HG03354 (cell line): ENCODE measurements at regions not wholly inside any gene's neighbourhood (a gene's known extent, or its start where the extent isn't known, plus 50 kb on each side); places are given as distances from the start of the nearest gene placed in this dataset.
"Not testable (repeated sequence)": the region's sequence is repeated elsewhere in the genome, so short reads cannot be mapped to it uniquely, and the experiment has no call there.

Experiments used
- ATAC-seq: cut with Tn5 transposase; IDR thresholded peaks from one replicate; pipeline ENCODE4 v1.9.1; 2021; ENCODE audit warnings: mild to moderate bottlenecking; ENCODE audit not compliant: unreplicated experiment, poor library complexity, severe bottlenecking

GRCh38 chr5:136812270-136812669 lies 446.9 kb upstream of the TRPC7 start:
- ATAC-seq = not testable (repeated sequence)

DNA sequence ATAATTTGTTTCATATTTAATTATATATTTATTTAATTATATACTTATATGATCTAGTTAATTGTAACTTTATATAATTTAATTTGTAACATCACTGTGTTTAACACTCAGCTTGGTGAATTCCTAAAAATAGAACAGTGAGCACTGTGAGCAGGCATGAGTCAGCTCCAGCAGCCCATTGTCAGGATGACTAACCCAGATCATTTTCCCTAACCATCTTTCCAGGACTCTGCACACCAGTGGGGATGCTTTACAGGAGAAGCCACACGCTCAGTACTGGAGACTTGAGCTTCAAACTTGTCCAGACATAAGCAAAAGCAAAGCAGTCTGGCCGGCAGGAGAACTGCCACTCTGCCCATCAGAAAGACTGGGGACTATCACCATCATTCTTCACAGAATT lies 446.2 kb upstream of the TRPC7 start:
- ATAC-seq = no peak

- no peak for ATAC-seq
These were observed 445.7 kb upstream of the TRPC7 start for GRCh38 chr5:136811086-136811485.

- ATAC-seq = no peak
These were observed 445.0 kb upstream of the TRPC7 start for GRCh38 chr5:136810261-136810801.

DNA sequence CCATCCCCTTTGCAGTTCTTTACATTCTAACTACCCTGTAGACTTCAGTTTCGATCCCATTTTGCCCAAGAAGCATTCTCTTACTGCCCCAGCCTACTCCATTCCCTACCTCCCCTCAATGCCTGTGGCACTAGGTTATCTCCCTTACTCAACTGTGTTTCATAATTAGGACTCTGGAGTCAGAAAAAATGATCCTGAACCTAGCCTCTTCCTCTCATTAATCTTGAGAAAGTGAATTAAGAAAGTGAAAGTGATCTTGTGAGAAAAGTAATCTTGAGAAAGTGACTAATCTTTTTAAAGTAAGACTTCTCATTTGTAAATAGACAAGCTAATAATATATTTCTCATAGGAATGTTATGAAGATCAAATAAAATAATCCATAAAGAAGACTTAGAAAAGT lies 444.0 kb upstream of the TRPC7 start:
- no peak for ATAC-seq

DNA sequence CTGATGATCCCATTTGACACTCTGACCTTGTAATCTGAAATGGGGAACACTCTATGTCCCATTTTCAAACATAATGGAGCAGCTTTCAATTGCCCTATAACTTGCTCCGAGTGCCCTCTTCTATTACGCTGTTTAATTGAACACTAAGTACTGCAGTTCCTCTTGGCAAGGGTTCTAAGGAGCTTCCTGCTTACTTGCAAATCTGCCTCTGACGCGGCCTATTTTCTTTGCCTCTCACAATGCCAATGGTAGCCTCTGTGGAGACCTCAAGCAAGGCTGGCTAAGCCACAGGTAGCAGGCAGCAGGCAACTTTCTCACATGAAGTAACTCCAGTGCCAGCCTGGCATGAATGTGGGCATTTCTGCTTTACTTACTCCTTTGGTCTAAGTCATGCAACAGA lies 443.4 kb upstream of the TRPC7 start:
- no peak for ATAC-seq

DNA sequence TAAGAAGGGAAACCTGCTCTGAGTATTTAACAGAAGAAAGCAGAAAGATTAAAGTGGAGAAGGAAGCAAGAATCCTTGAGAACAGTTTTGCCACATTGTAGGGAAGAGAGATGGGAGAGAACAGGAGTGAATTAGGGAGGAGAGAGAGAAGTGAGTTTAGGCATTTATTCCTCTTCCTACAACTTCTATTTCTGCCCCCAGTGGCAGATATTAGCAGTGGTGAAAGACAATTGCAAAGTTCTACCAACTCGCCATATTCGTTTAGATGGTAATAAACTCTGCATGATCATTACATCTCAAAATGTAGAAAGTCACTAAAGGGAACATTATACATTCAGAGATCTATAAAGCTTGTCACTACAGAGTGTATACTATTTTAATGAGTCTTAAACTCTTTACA lies 440.1 kb upstream of the TRPC7 start:
- no peak for ATAC-seq

DNA sequence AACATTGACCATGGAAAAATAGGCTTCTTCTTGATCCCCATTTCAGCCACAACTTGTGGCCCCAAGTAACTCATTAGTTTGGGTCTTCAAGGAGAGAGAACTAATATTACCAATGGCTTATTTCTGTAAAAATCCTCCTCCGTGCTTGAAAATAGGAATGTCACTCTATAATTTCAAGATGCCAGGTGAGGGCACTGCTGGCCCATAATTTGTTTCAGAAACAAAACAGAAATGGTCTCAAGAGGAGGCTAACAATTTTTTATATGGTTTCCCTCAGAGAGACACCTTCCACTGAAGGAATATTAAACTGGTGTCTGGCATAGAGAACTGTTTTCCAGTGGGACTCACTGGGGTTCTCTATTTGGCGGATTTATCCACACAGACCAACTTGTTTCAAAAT lies 437.0 kb upstream of the TRPC7 start:
- no peak for ATAC-seq

DNA sequence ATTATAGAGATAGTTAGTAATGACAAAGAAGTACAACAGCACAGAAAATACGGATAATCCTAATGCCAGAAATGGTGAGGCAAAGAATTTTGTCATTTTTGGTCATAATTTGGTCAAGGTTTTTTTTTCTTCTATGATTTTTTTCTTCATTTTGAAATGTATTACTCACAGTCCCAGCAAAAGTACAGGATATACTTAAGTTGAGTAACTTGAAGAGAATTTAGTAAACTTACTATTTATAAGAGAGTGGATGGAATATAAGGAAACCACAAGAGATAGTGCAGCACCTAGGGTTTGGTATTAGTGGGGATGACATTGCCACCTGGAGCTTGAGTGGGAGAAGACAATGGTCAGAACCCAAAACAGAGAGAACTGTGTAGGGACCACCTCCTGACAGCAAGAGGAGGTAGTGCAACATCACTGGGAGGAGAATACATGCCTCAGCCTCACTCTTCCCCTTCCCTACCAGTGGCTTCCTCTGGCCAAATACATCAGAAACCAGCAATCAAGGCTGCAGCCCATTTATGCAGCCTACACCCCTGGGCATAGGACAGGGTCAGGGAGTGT lies 434.5 kb upstream of the TRPC7 start:
- no peak for ATAC-seq

DNA sequence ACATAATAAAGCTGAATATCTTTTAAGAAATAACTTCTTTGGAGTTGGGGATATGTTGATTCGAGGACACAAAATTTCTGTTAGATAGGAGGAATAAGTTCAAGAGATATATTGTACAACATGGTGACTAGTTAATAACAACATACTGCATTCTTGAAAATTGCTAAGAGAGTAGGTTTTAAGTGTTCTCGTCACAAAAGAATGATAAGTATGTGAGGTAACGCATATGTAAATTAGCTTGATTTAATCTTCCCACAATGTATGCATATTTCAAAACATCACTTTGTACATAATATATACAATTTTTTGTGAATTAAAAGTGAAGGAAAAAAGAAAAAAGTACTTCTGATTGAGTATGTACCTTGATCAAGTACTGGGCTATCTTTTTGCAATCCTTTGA lies 428.0 kb upstream of the TRPC7 start:
- ATAC-seq = no peak

DNA sequence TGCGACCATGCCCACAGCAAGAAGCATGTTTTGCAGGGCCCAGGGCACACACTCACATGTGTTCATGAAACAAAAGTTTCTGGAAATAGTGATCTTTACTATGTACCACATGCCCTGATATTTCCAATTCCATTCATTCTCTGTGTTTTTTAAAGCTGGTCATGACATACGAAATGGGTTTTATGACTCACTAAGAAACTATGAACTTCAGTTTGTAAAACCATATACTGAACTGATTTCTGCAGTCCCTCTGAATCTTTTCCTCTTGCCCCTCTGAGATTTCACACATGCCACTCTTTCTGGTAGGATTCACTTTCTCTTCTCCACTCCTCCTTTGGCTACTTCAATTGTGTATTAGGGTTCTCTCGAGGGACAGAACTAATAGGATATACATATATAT lies 416.1 kb upstream of the TRPC7 start:
- ATAC-seq = no peak

DNA sequence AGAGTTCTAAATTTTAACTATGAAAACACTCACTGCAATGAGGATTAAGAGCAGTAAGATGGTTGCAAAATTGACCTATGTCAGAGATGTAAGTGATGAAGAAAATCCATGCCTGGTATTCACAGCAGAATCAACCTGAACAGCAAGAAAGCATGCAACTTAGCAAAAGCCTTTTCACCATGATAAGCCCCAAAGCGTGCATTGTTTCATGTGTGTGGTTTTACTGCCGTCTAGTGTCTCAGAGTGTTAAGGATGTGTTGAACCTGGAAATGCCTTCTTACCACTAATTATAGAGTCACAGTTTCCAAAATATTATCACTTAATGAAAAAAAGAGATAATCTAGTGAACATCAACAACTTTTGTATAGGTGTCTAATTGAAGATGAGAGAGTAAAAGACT lies 415.2 kb upstream of the TRPC7 start:
- ATAC-seq = no peak

DNA sequence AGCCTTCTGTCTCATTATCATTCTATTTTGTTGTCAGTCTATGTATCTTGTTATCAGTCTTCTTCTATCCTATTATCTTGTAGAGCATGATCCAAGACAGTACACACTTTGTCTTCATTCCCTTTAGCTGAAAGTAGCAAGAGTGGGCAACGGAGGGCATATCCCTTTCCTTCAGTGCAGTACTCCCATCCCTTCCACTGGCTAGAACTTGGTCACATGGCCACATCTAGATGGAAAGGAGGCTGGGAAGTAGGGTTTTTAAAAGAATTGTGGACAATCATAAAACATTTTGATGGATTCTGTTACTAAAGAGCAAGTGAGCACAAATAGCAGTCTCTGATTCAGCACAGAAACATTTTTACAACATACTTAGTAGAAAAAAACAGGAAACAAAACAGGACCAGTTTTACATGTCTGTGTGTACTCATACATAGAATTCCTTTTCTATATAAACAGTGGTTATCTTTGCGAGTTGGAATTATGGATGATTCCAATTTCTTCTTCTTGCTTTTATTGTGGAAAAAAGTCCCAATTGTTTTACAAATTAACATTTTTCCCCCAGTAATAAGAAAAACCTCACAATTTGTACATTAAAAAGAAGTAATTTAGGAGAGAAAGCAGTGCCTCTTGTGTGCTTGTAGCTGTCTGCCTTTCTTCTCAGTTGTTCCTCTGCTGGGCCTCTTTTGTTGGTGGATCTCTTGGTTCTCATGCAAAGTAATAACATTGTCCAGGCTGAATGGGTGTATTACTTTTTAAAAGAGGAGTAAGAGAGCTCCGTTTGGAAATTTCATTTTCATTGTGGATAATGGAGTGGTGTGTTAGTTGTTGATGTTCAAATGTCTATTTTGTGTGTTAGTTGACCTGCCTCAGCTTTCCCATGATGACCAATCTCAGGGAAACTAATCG lies 410.9 kb upstream of the TRPC7 start:
- no peak for ATAC-seq

DNA sequence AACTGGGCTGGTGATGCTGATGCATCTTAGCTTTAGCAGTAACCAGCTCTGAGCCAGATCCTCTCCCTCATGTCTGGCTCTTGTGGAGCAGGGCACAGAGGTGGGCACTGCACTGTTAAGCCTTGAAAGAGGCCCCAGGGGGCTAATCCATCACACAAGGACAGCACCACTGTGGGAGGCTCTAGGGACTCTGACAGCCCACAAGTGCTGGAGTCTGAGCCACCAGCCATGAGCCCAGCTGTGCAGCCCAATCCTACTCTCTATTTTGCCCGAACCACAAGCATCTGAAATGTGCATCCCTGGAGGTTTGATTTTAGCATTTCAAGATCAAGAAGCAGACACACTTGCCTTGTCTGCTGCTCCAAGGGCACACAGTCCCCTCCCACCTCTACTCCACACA lies 407.1 kb upstream of the TRPC7 start:
- no peak for ATAC-seq

DNA sequence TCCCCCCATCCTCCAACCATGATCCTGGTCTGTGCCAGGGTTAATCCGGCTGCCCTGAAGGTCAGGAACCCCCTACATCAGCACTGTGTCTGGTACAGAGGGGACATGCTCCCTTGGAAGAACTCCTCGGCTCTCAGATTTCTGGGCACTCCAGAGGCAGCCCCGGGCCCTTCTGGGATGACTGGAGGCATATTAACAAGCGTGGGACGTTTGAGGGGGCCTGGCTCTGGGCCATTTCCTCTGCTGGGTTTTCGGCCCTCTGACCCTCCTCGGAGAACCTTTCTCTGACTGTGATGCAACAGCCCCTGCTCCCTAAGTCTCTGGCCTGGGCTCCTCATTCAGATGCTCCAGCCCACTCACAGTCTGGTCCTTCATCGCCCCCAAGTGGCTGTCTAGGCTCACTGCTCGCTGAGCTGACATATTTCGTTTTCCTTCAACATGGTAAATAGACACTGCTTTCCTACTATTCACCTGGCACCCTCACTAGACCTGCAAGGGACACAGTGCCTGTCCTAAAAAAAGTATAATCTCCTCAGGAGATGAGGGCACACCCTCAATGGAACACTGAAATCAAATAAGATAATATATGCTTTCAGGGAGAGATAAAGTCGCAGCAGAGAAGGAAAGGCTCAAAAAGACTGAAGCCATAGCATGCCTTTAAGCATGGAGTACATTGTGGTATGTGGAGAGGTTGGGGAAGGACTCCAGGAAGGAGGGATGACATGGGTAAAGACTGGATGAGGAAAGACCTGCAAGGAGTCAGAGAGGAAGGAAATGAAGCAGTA lies 404.7 kb upstream of the TRPC7 start:
- ATAC-seq = peak; percentile 85

GRCh38 chr5:136769093-136769492 lies 403.7 kb upstream of the TRPC7 start:
- ATAC-seq = no peak

GRCh38 chr5:136768457-136768856 lies 403.1 kb upstream of the TRPC7 start:
- ATAC-seq = peak; percentile 46

DNA sequence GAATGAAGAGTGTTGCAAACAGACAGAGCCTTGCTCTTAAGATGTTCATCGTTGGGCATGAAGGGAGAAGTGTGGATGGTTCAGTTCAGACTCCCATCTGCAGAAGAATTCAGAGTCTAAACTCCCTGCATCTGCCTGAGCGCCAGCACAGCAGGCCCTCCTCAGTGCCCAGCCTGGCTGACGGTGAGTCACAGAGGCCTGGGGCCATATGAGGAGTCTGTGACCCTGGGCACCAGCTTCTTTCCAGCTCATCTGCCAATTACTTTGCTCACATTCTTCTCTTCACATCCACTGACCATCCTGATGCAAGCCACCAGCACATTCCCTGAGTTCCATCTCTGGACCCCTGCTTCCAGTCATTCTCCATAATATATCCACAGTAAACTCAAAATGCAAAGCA lies 401.1 kb upstream of the TRPC7 start:
- ATAC-seq = no peak

DNA sequence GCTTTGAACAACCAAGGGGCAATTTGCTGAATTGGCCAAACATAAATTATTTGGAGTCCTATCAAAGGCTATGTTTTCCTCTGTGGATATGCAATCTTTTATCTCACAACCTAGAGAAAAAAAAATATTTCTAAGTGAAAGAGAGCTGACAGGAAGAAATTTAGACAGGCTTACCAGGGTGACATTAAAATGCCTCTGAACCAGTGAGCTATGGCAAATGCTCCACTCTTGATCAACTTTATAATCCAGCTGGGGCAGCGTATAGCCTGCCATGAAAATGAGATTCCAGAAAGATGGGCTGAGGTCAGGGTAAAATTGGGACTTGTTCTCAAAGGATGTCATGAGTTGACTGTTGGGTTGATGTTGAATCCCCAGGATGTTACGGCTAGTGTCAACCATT lies 399.3 kb upstream of the TRPC7 start:
- no peak for ATAC-seq

DNA sequence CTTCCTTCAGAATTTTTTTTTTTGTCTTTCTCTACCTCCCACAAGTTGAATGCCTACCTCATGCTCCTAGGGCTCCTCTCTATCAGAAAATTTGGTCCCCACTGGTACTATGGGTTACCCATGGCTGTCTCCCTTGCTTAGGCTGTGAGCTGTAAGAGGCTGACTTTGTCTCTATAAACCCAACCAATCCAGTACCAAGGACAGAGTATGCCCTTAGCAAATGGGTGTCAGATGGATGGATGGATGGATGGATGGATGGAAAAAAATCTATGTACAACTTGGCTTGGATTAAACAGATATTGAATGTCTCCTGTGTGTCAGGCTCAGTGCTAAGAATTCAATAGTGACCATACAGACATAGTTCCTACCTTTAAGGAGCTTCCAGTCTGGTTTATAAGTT lies 398.2 kb upstream of the TRPC7 start:
- ATAC-seq = no peak

GRCh38 chr5:136754216-136754615 lies 388.9 kb upstream of the TRPC7 start:
- no peak for ATAC-seq
